GM19455 (cell line): ENCODE measurements at regions not wholly inside any gene's neighbourhood (a gene's known extent, or its start where the extent isn't known, plus 50 kb on each side); places are given as distances from the start of the nearest gene placed in this dataset.

Experiments
- ATAC-seq: cut with Tn5 transposase; IDR thresholded peaks from one replicate; pipeline ENCODE4 v1.9.1; 2021; ENCODE audit not compliant: unreplicated experiment

- no peak for ATAC-seq
Observed at GRCh38 chr10:129105266-129105665, 361.8 kb upstream of the MGMT start.

DNA sequence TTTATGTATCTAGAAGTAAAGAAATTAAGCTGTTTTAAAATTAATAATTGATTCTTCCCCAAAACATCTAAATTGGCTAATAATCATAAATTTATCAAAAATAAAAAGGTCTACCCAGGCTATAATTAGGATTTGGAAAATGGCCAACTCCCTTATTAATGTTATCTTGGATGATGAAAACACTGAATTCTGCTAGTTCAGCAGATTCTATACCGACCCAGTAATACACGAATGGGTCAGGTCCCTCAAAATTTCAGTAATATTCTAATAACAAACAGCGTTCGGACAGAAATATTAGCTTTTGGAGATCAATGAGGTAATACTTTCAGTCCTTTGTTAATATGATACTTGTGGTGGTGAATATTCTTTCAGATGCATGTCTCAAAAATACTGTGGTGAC, 360.7 kb upstream of the MGMT start:
- no peak for ATAC-seq

DNA sequence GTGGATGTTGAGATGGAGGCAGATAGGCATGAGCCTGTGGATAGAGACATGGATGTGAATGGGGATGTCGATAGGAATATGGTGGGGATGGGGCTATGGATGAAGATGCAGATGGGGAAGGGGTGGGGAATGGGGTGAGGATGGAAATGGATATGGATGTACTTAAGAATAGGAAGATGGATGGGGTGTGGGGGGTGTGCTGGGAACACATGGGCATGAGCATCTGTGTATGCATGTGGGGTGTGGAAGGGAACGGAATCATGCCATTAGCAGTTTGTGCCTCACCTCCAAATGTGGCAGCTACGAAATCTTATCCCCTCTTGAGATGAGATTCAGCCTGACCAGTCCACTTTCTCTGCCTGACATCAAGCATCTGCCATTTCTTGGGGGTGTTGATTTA, 359.5 kb upstream of the MGMT start:
- no peak for ATAC-seq

DNA sequence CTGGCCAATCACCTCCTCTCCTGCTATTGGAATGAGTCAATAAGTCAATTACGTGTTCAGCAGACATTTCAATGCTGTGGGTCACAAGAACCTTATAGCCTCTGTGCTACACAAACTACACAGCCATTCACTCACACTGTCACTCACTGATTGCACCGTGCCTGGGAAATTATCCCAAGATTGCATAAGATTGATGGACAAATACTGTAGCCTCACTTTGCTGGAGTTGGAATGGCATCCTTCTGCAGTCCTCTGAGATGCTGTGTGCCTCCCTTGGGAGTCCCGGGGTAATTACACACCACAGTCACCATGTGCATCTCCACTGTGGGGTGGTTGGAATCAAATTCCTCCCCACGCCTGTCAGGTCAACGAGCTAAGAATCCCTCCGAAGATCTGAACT, 358.7 kb upstream of the MGMT start:
- ATAC-seq, result no peak

DNA sequence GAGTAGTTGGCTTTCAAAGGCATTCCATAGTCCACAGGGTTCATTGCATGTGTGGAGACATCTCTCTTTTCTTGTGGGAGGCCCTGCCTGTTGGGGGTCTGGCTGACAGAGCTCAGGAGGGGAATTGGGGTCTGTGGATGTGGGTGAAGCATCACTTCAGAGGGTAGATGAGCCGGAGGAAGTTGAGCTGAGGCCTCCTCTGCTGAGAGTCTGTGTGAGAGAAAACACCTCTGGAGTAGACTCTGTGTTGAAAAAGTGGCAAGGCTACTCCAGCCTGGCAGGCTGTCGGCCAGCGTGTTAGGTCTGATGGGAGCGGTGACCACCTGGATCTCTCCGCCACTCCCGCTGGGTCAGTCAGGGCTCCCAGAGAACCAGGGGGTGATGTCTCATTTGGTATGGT, 358.0 kb upstream of the MGMT start:
- ATAC-seq, result no peak

- ATAC-seq, result no peak
Observed at GRCh38 chr10:129110780-129111179, 356.3 kb upstream of the MGMT start.

DNA sequence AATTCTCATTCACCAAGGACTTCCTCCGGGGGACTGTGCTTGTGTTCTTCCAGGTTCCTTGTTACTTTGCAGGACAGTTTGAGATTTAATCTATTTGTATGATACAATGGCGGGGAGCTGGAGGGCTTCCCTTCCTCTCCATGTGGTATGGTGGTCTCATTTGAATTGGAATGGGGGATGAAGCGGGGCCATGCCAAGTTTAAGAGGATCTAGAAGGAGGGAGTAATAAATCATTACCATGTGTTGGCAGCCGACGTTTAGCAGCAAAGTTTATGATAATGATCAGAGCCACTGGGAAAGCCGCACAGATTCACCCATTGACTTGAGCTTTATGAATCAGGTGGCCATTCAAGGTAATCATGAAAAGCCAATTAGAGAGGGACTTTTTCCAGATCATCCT, 355.1 kb upstream of the MGMT start:
- no peak for ATAC-seq

- ATAC-seq, result no peak
Observed at GRCh38 chr10:129114588-129114987, 352.5 kb upstream of the MGMT start.

- no peak for ATAC-seq
Observed at GRCh38 chr10:129116371-129116770, 350.7 kb upstream of the MGMT start.

- no peak for ATAC-seq
Observed at GRCh38 chr10:129120441-129120840, 346.6 kb upstream of the MGMT start.

DNA sequence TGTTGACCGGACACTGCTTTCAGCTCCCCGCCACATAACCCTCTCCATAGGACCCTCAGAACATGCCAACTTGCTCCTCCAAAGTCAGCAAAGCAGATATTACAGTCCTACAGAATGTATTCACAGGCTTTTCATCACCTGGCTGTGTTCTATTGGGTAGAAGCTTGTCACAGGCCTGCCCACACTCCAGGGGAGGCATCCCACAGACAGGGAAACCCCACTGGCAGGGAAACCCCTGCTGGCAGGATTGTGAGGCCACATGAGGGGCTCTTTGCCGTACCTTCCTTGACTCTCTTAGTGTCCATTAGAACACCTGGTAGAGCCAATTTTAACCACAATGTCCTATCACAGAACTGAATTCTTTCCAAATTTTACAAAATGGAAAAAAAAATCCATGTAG, 344.2 kb upstream of the MGMT start:
- no peak for ATAC-seq

DNA sequence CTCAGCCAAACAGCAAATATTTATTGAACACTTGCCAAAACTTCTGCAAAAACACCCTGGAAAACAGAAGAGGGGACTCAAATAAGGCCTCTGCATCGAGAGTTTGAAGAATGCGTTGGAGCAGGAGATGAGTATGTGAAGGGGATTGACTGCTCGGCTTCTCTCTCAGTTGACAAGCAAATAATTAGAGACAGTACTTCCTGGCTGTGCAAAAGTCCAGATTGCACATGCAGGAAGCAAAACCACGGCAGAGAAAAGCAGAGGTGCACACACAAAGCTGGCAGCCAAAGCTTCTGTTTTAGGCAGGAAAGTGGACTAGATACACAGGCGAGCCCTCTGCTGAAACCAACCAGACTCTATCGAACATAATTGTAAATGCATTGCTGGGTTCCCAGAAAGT, 343.6 kb upstream of the MGMT start:
- no peak for ATAC-seq

- no peak for ATAC-seq
Observed at GRCh38 chr10:129126982-129127381, 340.1 kb upstream of the MGMT start.

- ATAC-seq, result no peak
Observed at GRCh38 chr10:129131457-129132132, 335.4 kb upstream of the MGMT start.

- ATAC-seq, result no peak
Observed at GRCh38 chr10:129133856-129134255, 333.2 kb upstream of the MGMT start.

DNA sequence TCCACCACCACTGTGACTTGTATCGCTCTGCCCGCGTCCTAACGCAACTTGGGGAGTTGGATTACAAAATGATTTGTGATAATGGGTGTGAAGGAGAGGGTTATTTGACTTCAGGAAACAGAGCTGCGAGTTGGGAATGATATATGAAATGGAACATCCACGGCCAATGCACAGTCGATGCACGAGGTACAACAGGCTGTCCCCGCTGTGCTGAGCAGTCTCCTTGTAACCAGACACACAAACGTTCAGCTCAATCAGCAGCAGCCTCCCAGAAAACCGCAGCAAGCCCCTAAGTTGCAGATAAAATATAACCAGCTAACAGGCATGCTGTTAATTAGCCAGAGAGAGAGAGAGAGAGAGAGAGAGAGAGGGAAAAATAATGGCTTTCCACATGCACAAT, 332.7 kb upstream of the MGMT start:
- no peak for ATAC-seq

- no peak for ATAC-seq
Observed at GRCh38 chr10:129135624-129136023, 331.4 kb upstream of the MGMT start.

- no peak for ATAC-seq
Observed at GRCh38 chr10:129136074-129136473, 331.0 kb upstream of the MGMT start.

GRCh38 chr10:129136951-129137350, 330.1 kb upstream of the MGMT start:
- ATAC-seq, result no peak

GRCh38 chr10:129140921-129141885, 325.8 kb upstream of the MGMT start:
- ATAC-seq, result no peak

GRCh38 chr10:129151281-129151680, 315.8 kb upstream of the MGMT start:
- ATAC-seq, result no peak

DNA sequence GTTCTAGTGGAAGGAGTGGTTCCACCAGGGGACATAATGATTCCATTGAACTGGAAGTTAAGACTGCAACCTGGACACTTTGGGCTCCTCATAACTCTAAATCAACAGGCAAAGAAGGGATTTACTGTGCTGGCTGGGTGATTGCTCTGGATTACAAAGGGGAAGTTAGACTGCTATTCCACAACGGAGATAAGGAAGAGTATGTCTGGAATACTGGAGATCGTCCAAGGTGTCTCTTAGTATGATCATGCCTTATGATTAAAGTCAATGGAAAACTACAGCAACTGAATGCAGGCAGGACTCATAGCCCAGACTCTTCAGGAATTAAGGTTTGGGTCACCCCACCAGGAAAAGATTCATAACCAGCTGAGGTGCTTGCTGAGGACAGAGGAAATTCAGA, 310.6 kb upstream of the MGMT start:
- no peak for ATAC-seq
